ENCODE measurements at regions not wholly inside any gene's neighbourhood (a gene's known extent, or its start where the extent isn't known, plus 50 kb on each side); places are given as distances from the start of the nearest gene placed in this dataset.

GRCh38 chr15:87293031-87293430 lies 963.5 kb downstream of the NTRK3 start:
- DNase-seq (ENCODE audit: low spot score in 2 of 2): no peak

DNA sequence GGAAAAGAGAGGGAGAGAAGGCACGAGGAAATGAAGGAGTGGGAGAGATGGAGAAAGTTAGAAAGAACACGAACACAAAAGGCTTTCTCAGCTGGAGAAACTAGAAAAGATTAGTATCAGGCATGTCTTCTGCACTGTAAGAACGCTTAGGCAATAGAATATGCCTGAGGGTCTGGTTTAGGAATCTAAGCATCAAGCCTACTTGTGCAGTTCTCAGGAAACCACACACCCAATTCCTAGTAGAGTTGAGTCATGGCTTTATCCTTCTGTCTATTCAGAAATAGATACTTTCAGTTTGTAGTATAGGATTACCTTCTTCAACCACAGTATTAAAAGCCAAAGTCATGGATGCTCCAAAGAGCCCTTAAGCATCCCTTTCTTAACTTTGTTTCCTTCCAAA lies 969.4 kb downstream of the NTRK3 start:
- no peaks in the 10 kb centered on the region for H3K4me1 ChIP-seq
- 26% methylated on average over 3 of the region's 3 CpGs for WGBS
- DNase-seq (ENCODE audit: low spot score in 2 of 2): no peak
- no peak overlapping the region for H3K4me3 ChIP-seq
- no peaks in the 10 kb centered on the region for H3K36me3 ChIP-seq
- H3K9me3 ChIP-seq: no peaks in the 10 kb centered on the region
- H3K27me3 ChIP-seq: no peaks in the 10 kb centered on the region
- no peak overlapping the region for H3K27ac ChIP-seq
- TF ChIP-seq POLR2A (IDR thresholded peaks at IDR 0.05) (no peak), POLR2AphosphoS5 (IDR thresholded peaks at IDR 0.05) (no peak), EP300 (IDR thresholded peaks at IDR 0.05) (no peak)
- TF ChIP-seq, protein P1, sequence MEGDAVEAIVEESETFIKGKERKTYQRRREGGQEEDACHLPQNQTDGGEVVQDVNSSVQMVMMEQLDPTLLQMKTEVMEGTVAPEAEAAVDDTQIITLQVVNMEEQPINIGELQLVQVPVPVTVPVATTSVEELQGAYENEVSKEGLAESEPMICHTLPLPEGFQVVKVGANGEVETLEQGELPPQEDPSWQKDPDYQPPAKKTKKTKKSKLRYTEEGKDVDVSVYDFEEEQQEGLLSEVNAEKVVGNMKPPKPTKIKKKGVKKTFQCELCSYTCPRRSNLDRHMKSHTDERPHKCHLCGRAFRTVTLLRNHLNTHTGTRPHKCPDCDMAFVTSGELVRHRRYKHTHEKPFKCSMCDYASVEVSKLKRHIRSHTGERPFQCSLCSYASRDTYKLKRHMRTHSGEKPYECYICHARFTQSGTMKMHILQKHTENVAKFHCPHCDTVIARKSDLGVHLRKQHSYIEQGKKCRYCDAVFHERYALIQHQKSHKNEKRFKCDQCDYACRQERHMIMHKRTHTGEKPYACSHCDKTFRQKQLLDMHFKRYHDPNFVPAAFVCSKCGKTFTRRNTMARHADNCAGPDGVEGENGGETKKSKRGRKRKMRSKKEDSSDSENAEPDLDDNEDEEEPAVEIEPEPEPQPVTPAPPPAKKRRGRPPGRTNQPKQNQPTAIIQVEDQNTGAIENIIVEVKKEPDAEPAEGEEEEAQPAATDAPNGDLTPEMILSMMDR (IDR thresholded peaks at IDR 0.05): no peak

More at GRCh38 chr15:87293031-87293430, 963.5 kb downstream of the NTRK3 start:
- no peaks in the 10 kb centered on the region for H3K4me1 ChIP-seq
- WGBS: 80% methylated on average over 2 of the region's 2 CpGs
- H3K36me3 ChIP-seq: no peaks in the 10 kb centered on the region
- TF ChIP-seq, protein P1 (IDR thresholded peaks at IDR 0.05): no peak
- H3K27ac ChIP-seq: no peak overlapping the region
- H3K9me3 ChIP-seq: no peaks in the 10 kb centered on the region
- H3K27me3 ChIP-seq: no peaks in the 10 kb centered on the region
- no peak overlapping the region for H3K4me3 ChIP-seq

- Histone ChIP-seq H3K4me3 (no peak overlapping the region), H3K4me1 (no peaks in the 10 kb centered on the region), H3K27ac (no peak overlapping the region), H3K36me3 (no peaks in the 10 kb centered on the region), H3K27me3 (no peaks in the 10 kb centered on the region), H3K9me3 (peaks cover 3% of the 10 kb centered on the region)
- WGBS: 61% methylated on average over 1 of the region's 1 CpG
- DNase-seq (ENCODE audit: low spot score in 2 of 2): no peak
- TF ChIP-seq EP300 (IDR thresholded peaks at IDR 0.05): no peak
- TF ChIP-seq, protein P1 (IDR thresholded peaks at IDR 0.05): no peak
- no peak for TF ChIP-seq POLR2A (IDR thresholded peaks at IDR 0.05)
- TF ChIP-seq POLR2AphosphoS5 (IDR thresholded peaks at IDR 0.05): no peak
Measured at GRCh38 chr15:87269566-87269965, 987.0 kb downstream of the NTRK3 start.

DNA sequence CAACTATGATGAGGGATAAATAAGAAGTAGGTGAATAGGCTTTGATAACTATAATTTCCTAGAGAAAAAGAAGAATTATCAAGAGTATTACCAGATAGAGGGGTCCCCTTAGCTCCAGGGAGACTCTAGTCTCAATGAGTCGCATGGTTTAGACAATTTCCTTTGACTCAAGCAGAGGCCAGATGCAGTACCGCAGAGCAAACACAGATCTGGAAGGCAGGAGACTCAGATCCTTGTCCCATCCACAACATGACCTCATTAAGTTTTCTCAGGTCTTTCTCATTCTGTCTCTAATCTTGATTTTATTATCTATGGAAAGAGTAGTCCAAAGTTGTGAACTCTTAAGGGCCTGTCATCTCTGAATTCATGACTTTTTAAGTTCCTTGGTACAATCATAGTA lies 987.9 kb downstream of the NTRK3 start:
- 87% methylated on average over 2 of the region's 2 CpGs for WGBS
- DNase-seq (ENCODE audit: low spot score in 2 of 2): no peak

DNA sequence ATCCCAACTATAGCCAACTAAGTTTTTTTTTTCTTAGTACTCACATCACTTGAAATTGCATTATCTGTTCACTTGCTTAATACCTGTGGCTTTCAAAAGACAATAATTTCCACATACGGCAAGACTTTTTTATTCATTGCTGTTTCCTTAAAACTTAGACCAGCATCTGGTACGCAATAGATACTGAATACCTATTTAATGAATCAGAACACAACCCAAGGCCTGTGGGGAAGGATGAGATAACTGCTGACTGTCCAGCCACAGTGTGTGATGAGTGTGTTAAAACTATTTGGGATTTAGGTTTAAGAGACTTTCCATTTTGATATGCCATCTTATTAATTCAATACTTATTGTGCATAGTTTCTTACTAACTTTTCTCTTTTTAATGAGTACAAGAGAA lies 988.7 kb downstream of the NTRK3 start:
- no peak overlapping the region for H3K4me3 ChIP-seq
- H3K36me3 ChIP-seq: no peaks in the 10 kb centered on the region
- TF ChIP-seq POLR2A (IDR thresholded peaks at IDR 0.05): no peak
- no peak for TF ChIP-seq POLR2AphosphoS5 (IDR thresholded peaks at IDR 0.05)
- no peak for TF ChIP-seq EP300 (IDR thresholded peaks at IDR 0.05)
- TF ChIP-seq, protein P1 (IDR thresholded peaks at IDR 0.05): no peak
- H3K9me3 ChIP-seq: peaks cover 3% of the 10 kb centered on the region
- H3K27me3 ChIP-seq: no peaks in the 10 kb centered on the region
- DNase-seq (ENCODE audit: low spot score in 2 of 2): no peak
- H3K4me1 ChIP-seq: no peaks in the 10 kb centered on the region
- WGBS: 91% methylated on average over 2 of the region's 2 CpGs
- H3K27ac ChIP-seq: no peak overlapping the region

More for the DNA sequence above, 987.9 kb downstream of the NTRK3 start:
- H3K4me3 ChIP-seq: no peak overlapping the region
- H3K9me3 ChIP-seq: peaks cover 3% of the 10 kb centered on the region
- H3K4me1 ChIP-seq: no peaks in the 10 kb centered on the region
- H3K36me3 ChIP-seq: no peaks in the 10 kb centered on the region
- no peak overlapping the region for H3K27ac ChIP-seq
- TF ChIP-seq POLR2A (IDR thresholded peaks at IDR 0.05): no peak
- TF ChIP-seq, protein P1 (IDR thresholded peaks at IDR 0.05): no peak
- no peak for TF ChIP-seq EP300 (IDR thresholded peaks at IDR 0.05)
- TF ChIP-seq POLR2AphosphoS5 (IDR thresholded peaks at IDR 0.05): no peak
- H3K27me3 ChIP-seq: no peaks in the 10 kb centered on the region

Data from suprapubic skin (tissue), 4 donors.